Right lobe of liver (tissue), 4 donors: ENCODE measurements at regions not wholly inside any gene's neighbourhood (a gene's known extent, or its start where the extent isn't known, plus 50 kb on each side); places are given as distances from the start of the nearest gene placed in this dataset.

Source experiments
- CTCF ChIP-seq, 4 donors: fragments of 200-600 bp in 3 of 4; fragments of 450-650 bp in 1 of 4; IDR thresholded peaks; one replicate each; pipeline versions ENCODE4 v1.5.1 to v1.8.0; 2016 to 2022; ENCODE audit warnings: antibody characterized with exemption in 4 of 4, mild to moderate bottlenecking in 2 of 4
- POLR2A ChIP-seq: fragments of 450-650 bp; IDR thresholded peaks from one replicate; pipeline ENCODE4 v1.6.1; 2017; ENCODE audit warnings: antibody characterized with exemption, mild to moderate bottlenecking
- donor health status: DM: no; HTN: no; CAD: no.
- donor health status: DM: no; HTN: no; CAD: no.
- donor health status: DM: no; HTN: yes; CAD: no.

DNA sequence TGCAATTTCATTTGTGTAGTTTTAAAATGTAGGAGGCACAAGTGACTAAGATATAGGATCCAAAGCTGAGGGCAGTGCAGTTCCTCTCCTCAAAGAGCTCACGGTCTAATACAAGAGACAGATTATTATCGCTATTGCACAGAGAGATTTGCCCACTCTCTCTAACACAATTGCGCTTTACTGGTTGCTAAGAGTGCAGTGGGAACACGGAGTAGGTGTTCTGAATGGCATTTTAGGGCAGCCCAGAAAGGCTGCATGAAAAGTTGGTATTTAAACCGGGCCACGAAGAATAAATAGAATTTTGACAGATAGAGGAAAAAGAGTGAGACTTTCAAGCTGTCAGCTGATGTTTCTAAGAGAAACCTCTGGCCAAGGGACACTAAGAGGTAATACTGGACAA lies 79.5 kb downstream of the BLID start:
- TF ChIP-seq CTCF (IDR thresholded peaks at IDR 0.05) (no peak), POLR2A (no peak)
